Spleen (tissue), 7 donors: ENCODE measurements at regions not wholly inside any gene's neighbourhood (a gene's known extent, or its start where the extent isn't known, plus 50 kb on each side); places are given as distances from the start of the nearest gene placed in this dataset.

Source experiments
- CTCF ChIP-seq, 11 experiments: fragments of 200-600 bp in 7 of 11; fragments of 450-650 bp in 4 of 11; sonication (generic) in 4 of 11; IDR thresholded peaks in 8 of 11; conservative IDR thresholded peaks in 3 of 11; 1 replicate in 7 of 11; 2 replicates in 4 of 11; pipeline versions ENCODE4 v1.4.0 to v1.8.0; 2016 to 2021; ENCODE audit warnings: antibody characterized with exemption in 11 of 11, inconsistent platforms in 4 of 11, mild to moderate bottlenecking in 1 of 11
- POLR2A ChIP-seq, 3 donors: fragments of 450-650 bp; IDR thresholded peaks; one replicate each; pipeline ENCODE4 v1.5.1; 2017; ENCODE audit warnings: antibody characterized with exemption in 3 of 3, mild to moderate bottlenecking in 1 of 3
- POLR2AphosphoS5 ChIP-seq, 3 donors: sonication (generic); formaldehyde crosslinking; IDR thresholded peaks; one replicate each; pipeline ENCODE4 v1.5.1; 2017; ENCODE audit warnings: antibody characterized with exemption in 3 of 3
- donor health status: DM: no; HTN: no; CAD: no; lungs with moderate emphysema.
- donor health status: DM: no; HTN: no; CAD: no.
- donor health status: DM: no; HTN: no; CAD: no.

DNA sequence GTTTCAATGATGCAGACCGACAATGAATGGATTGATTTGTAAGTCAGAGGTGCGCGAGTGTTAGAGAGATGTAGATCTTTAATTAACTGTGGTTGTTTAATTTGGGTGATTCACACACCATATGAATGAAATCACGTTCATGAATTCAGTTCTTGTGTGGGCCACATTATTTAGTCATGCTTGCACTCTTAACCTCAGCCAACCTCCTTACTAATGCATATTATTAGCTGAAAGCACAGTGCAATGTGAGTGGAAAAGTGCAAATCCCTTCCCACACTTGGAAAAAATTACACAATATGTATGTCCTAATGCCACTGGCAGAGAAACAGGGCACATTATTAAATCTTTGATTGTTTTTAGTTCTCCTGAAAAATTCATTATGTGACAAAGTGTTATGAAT is 512.5 kb downstream of the BCKDHB start:
- TF ChIP-seq POLR2AphosphoS5 (IDR thresholded peaks at IDR 0.05) (no peak), POLR2A (IDR thresholded peaks at IDR 0.05) (no peak), CTCF (IDR thresholded peaks at IDR 0.05 in 8 of 11, conservative IDR thresholded peaks at IDR 0.05 in 3 of 11) (no peak)
